Heart right ventricle (tissue), 16 donors: ENCODE measurements at regions not wholly inside any gene's neighbourhood (a gene's known extent, or its start where the extent isn't known, plus 50 kb on each side); places are given as distances from the start of the nearest gene placed in this dataset.
"Not testable (repeated sequence)": the region's sequence is repeated elsewhere in the genome, so short reads cannot be mapped to it uniquely, and the experiment has no call there.

Source experiments
- ATAC-seq, 8 donors: fragments of 200-7000 bp; cut with Tn5 transposase; one replicate each; pipeline ENCODE4 v1.9.1; 2020; ENCODE audit warnings: mild to moderate bottlenecking in 8 of 8, moderate library complexity in 8 of 8, moderate number of reproducible peaks in 1 of 8
- DNase-seq, 2 donors: peaks; one replicate each; pipeline ENCODE4 v3.0.0-alpha.2; 2020
- H3K27ac ChIP-seq, 10 donors: fragments of 200-600 bp; sonication (generic) in 2 of 10; one replicate each; pipeline versions ENCODE4 v1.5.0 to v1.8.0; 2020 to 2022; ENCODE audit warnings: mild to moderate bottlenecking in 3 of 10
- H3K27me3 ChIP-seq, 7 donors: fragments of 200-600 bp; one replicate each; pipeline ENCODE4 v1.8.0; 2021 to 2022; ENCODE audit warnings: mild to moderate bottlenecking in 2 of 7
- H3K36me3 ChIP-seq, 9 donors: fragments of 200-600 bp; sonication (generic) in 1 of 9; one replicate each; pipeline versions ENCODE4 v1.5.0 to v1.8.0; 2020 to 2022; ENCODE audit warnings: mild to moderate bottlenecking in 2 of 9
- H3K4me1 ChIP-seq, 9 donors: fragments of 200-600 bp; sonication (generic) in 1 of 9; one replicate each; pipeline versions ENCODE4 v1.5.0 to v1.8.0; 2020 to 2022; ENCODE audit warnings: mild to moderate bottlenecking in 4 of 9
- H3K4me3 ChIP-seq, 10 donors: fragments of 200-600 bp; sonication (generic) in 2 of 10; one replicate each; pipeline versions ENCODE4 v1.5.0 to v1.8.0; 2020 to 2022; ENCODE audit warnings: mild to moderate bottlenecking in 7 of 10, moderate library complexity in 2 of 10
- H3K9me3 ChIP-seq, 11 donors: fragments of 200-600 bp in 10 of 11; sonication (generic) in 2 of 11; one replicate each; pipeline versions ENCODE4 v1.5.0 to v1.8.0; 2013 to 2022; ENCODE audit warnings: mild to moderate bottlenecking in 2 of 11, control low read depth in 1 of 11, moderate library complexity in 1 of 11
- CTCF ChIP-seq, 9 donors: fragments of 200-600 bp; sonication (generic) in 2 of 9; IDR thresholded peaks; one replicate each; pipeline versions ENCODE4 v1.5.0 to v1.8.0; 2021 to 2022; ENCODE audit warnings: antibody characterized with exemption in 9 of 9, mild to moderate bottlenecking in 5 of 9, moderate library complexity in 1 of 9
- WGBS, 2 donors: extraction: QIAGEN DNeasy Blood & Tissue Kit; methylation state at CpG; one replicate each; pipeline ENCODE4 v1.1.7; 2013; ENCODE audit warnings: inconsistent platforms in 1 of 2; 5-methylcytosine and 5-hydroxymethylcytosine counted together
- intact Hi-C, 10 donors: fragments of 100-400 bp; cut with DNase I; formaldehyde crosslinking; loops; one replicate each; pipeline versions ENCODE4 v1.11.1 to v1.14.2; 2022
- donor health status: Arrhythmogenic right ventricular cardiomyopathy.
- donor health status: ischemic (EF 13 %, LVEDD 7.1; RV severe dilation, severe dysfunction).
- donor health status: healthy with polysubstance abuse.
- donor health status: DM: no; HTN: yes; CAD: no.
- donor health status: DM: no; HTN: no; CAD: no.
- donor health status: ischemic (EF 25% LVEDD 6.9; RV normal size, moderate dysfunction).
- donor health status: ischemic (EF 25% LVEDD 5.7; RV mildly dilated, moderate dysfunction).
- donor health status: healthy.
- donor health status: DM: yes; HTN: yes; CAD: no.
- donor health status: Ischemic cardiomyopathy.
- donor health status: ischemic (EF 35%, LVEDD 5.7; RV mildly dilated, moderate dysfunction).
- donor health status: nonischemic (EF 11% LVEDD 7.7; RV severe dilation, severe dysfunction).
- donor health status: DM: yes; HTN: yes; CAD: no.
- donor health status: PGD.
- donor health status: ischemic (EF 29% LVEDD 5.4; RV normal size, mild dysfunction).
- donor health status: nonischemic (EF 23%, LVEDD 6.1; RV moderate dilation, normal function).

GRCh38 chr12:63508543-63508942 lies 159.8 kb downstream of the DPY19L2 start:
- Histone ChIP-seq H3K4me3 (no peak overlapping the region), H3K27me3 (no peaks in the 10 kb centered on the region), H3K36me3 (no peaks in the 10 kb centered on the region), H3K4me1 (no peaks in the 10 kb centered on the region), H3K9me3 (peaks cover 0 to 37% (median 9%) of the 10 kb centered on the region in 11 donors), H3K27ac (no peak overlapping the region)
- intact Hi-C loops: no loop called here
- ATAC-seq: no peak
- 83 to 84% methylated on average over 5 of the region's 5 CpGs for WGBS, 2 donors
- TF ChIP-seq CTCF (IDR thresholded peaks at IDR 0.05): no peak
- DNase-seq: no peak

DNA sequence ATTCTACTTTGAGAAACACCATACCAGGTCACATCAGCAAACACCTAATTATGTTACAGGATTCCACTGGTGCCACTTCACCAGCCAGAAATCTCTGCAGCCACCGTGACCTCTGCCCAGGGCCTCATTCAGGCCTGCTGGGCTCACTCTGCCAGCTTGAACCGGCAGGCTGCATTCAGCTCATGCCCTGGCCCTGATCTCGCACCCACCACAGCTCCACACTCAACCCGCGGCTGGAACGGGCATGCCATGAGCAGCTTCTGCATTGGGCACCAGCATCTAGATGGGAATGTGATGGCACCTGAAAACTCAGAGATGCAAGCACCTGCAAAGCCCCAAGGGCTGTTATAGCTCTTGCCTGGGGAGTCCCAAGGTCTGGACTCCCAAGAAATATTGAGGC lies 168.7 kb downstream of the DPY19L2 start:
- H3K36me3 ChIP-seq: no peaks in the 10 kb centered on the region
- intact Hi-C loops: no loop called here
- no peak for TF ChIP-seq CTCF (IDR thresholded peaks at IDR 0.05)
- peaks cover 0 to 9% (median 0%) of the 10 kb centered on the region in 11 donors for H3K9me3 ChIP-seq
- no peak overlapping the region for H3K4me3 ChIP-seq
- H3K27me3 ChIP-seq: no peaks in the 10 kb centered on the region
- 89 to 90% methylated on average over 6 of the region's 6 CpGs for WGBS, 2 donors
- DNase-seq (no peak), ATAC-seq (no peak)
- no peaks in the 10 kb centered on the region for H3K4me1 ChIP-seq
- H3K27ac ChIP-seq: no peak overlapping the region

DNA sequence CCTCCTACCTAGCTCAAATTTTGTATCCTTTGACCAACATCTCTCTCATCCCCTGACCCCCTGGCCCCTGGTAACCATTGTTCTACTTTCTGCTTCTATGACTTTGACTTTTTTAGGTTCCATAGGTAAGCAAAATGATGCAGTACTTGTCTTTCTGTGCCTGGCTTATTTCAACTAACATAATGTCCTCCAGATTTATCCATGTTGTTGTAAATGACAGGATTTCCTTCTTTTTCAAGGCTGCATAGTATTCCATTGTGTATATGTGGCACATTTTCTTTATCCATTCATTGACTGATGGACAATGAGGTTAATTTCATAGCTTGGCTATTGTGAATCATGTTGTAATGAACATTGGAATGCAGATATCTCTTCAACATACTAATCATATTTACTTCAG lies 170.1 kb downstream of the DPY19L2 start:
- H3K36me3 ChIP-seq: no peaks in the 10 kb centered on the region
- no peak overlapping the region for H3K27ac ChIP-seq
- ATAC-seq: no peak
- H3K9me3 ChIP-seq: peaks cover 0 to 9% (median 0%) of the 10 kb centered on the region in 11 donors
- intact Hi-C loops: no loop called here
- no peaks in the 10 kb centered on the region for H3K27me3 ChIP-seq
- TF ChIP-seq CTCF (IDR thresholded peaks at IDR 0.05): no peak
- H3K4me3 ChIP-seq: no peak overlapping the region
- no peaks in the 10 kb centered on the region for H3K4me1 ChIP-seq
- DNase-seq: no peak

- Histone ChIP-seq H3K9me3 (peaks cover 0 to 19% (median 0%) of the 10 kb centered on the region in 11 donors), H3K4me1 (no peaks in the 10 kb centered on the region), H3K27me3 (no peaks in the 10 kb centered on the region), H3K27ac (no peak overlapping the region), H3K36me3 (no peaks in the 10 kb centered on the region), H3K4me3 (no peak overlapping the region)
- ATAC-seq (no peak), DNase-seq (no peak)
- intact Hi-C loops: no loop called here
- WGBS, 2 donors: 69 to 81% methylated on average over 2 of the region's 2 CpGs
- TF ChIP-seq CTCF (IDR thresholded peaks at IDR 0.05): no peak
Observed at GRCh38 chr12:63496654-63497053, 171.6 kb downstream of the DPY19L2 start.

- Histone ChIP-seq H3K4me1 (no peaks in the 10 kb centered on the region), H3K4me3 (no peak overlapping the region), H3K27ac (no peak overlapping the region), H3K27me3 (no peaks in the 10 kb centered on the region), H3K9me3 (peaks cover 0 to 26% (median 0%) of the 10 kb centered on the region in 11 donors), H3K36me3 (no peaks in the 10 kb centered on the region)
- 66 to 79% methylated on average over 1 of the region's 1 CpG for WGBS, 2 donors
- ATAC-seq (no peak), DNase-seq (no peak)
- intact Hi-C loops: no loop called here
- TF ChIP-seq CTCF (IDR thresholded peaks at IDR 0.05): no peak
Observed at GRCh38 chr12:63495974-63496373, 172.3 kb downstream of the DPY19L2 start.

GRCh38 chr12:63493357-63493756 lies 174.9 kb downstream of the DPY19L2 start:
- H3K4me1 ChIP-seq, ATAC-seq, intact Hi-C loops, H3K4me3 ChIP-seq, H3K36me3 ChIP-seq, H3K27me3 ChIP-seq, H3K27ac ChIP-seq, DNase-seq: not testable (repeated sequence)
- peaks cover 0 to 47% (median 0%) of the 10 kb centered on the region in 11 donors for H3K9me3 ChIP-seq
- WGBS, 2 donors: 58 to 79% methylated on average over 4 of the region's 4 CpGs
